HEK293 (cell line): ENCODE measurements at regions not wholly inside any gene's neighbourhood (a gene's known extent, or its start where the extent isn't known, plus 50 kb on each side); places are given as distances from the start of the nearest gene placed in this dataset.

Source experiments
- CTCF ChIA-PET: fragments of 350-600 bp; formaldehyde crosslinking; extraction: SDS; loops from one replicate; lab custom pipeline; 2021; ENCODE audit warnings: antibody characterized with exemption; lab: Yijun Ruan, JAX
- POLR2A ChIA-PET: fragments of 300-600 bp; formaldehyde crosslinking; extraction: SDS; loops from one replicate; lab custom pipeline; 2020; ENCODE audit warnings: antibody characterized with exemption, inconsistent platforms; lab: Yijun Ruan, JAX
- H3K27ac ChIP-seq: fragments of 200-500 bp; sonication (Bioruptor generic); 2 replicates; pipeline ENCODE4 v1.5.1; 2014; ENCODE audit warnings: low read depth, low read length, control low read depth, inconsistent platforms; ENCODE audit errors: extremely low read depth
- H3K36me3 ChIP-seq, 2 experiments: fragments of 200-500 bp in 1 of 2; sonication (Bioruptor generic) in 1 of 2; 1 replicate in 1 of 2; 2 replicates in 1 of 2; pipeline ENCODE4 v1.5.1; 2014 to 2017; ENCODE audit warnings: inconsistent platforms in 2 of 2, low read length in 2 of 2; ENCODE audit not compliant: control insufficient read depth in 2 of 2, insufficient read depth in 1 of 2
- H3K4me1 ChIP-seq: fragments of 200-500 bp; sonication (Bioruptor generic); 2 replicates; pipeline ENCODE4 v1.5.1; 2014; ENCODE audit warnings: mild to moderate bottlenecking, low read length, inconsistent platforms; ENCODE audit not compliant: control insufficient read depth, insufficient read depth
- H3K4me3 ChIP-seq: 2 replicates; pipeline ENCODE4 v1.5.1; 2011; ENCODE audit warnings: low read depth, mild to moderate bottlenecking, control low read depth, low read length, moderate library complexity
- H3K9me3 ChIP-seq: fragments of 200-500 bp; sonication (Bioruptor generic); 2 replicates; pipeline ENCODE4 v1.5.1; 2014; ENCODE audit warnings: low read depth, low read length, inconsistent platforms; ENCODE audit not compliant: control insufficient read depth, insufficient read depth
- KLF9 ChIP-seq: fragments of 450-650 bp; formaldehyde crosslinking; IDR thresholded peaks from 2 replicates; pipeline ENCODE4 v1.5.1; 2016; ENCODE audit warnings: missing biosample characterization, missing genetic modification characterization, low read depth
- PRDM10 ChIP-seq: fragments of 450-650 bp; formaldehyde crosslinking; IDR thresholded peaks from 2 replicates; pipeline ENCODE4 v1.5.1; 2016; ENCODE audit warnings: missing biosample characterization, missing genetic modification characterization
- SCRT1 ChIP-seq: fragments of 450-650 bp; formaldehyde crosslinking; IDR thresholded peaks from 2 replicates; pipeline ENCODE4 v1.5.1; 2016; ENCODE audit warnings: missing biosample characterization, missing genetic modification characterization, borderline replicate concordance
- SP7 ChIP-seq: fragments of 450-650 bp; formaldehyde crosslinking; IDR thresholded peaks from 2 replicates; pipeline ENCODE4 v1.5.1; 2016; ENCODE audit warnings: missing biosample characterization, missing genetic modification characterization
- TSHZ1 ChIP-seq: fragments of 450-650 bp; formaldehyde crosslinking; IDR thresholded peaks from 2 replicates; pipeline ENCODE4 v1.5.1; 2016; ENCODE audit warnings: missing biosample characterization, missing genetic modification characterization, borderline replicate concordance
- ZBTB26 ChIP-seq: fragments of 450-650 bp; formaldehyde crosslinking; optimal IDR thresholded peaks from 2 replicates; pipeline ENCODE3; 2016; ENCODE audit warnings: missing biosample characterization, mild to moderate bottlenecking, missing genetic modification characterization
- ZFP69B ChIP-seq: fragments of 450-650 bp; formaldehyde crosslinking; IDR thresholded peaks from 2 replicates; pipeline ENCODE4 v1.5.1; 2016; ENCODE audit warnings: missing biosample characterization, missing genetic modification characterization
- ZNF121 ChIP-seq: fragments of 450-650 bp; formaldehyde crosslinking; IDR thresholded peaks from 2 replicates; pipeline ENCODE4 v1.5.1; 2016; ENCODE audit warnings: missing biosample characterization, missing genetic modification characterization
- ZNF148 ChIP-seq: fragments of 450-650 bp; formaldehyde crosslinking; IDR thresholded peaks from 2 replicates; pipeline ENCODE4 v1.5.0; 2017; ENCODE audit warnings: missing biosample characterization, missing genetic modification characterization, borderline replicate concordance
- ZNF175 ChIP-seq: fragments of 450-650 bp; formaldehyde crosslinking; IDR thresholded peaks from 2 replicates; pipeline ENCODE4 v1.5.1; 2016; ENCODE audit warnings: missing biosample characterization, missing genetic modification characterization
- ZNF18 ChIP-seq: fragments of 450-650 bp; formaldehyde crosslinking; IDR thresholded peaks from 2 replicates; pipeline ENCODE4 v1.5.1; 2016; ENCODE audit warnings: missing biosample characterization, missing genetic modification characterization
- ZNF280C ChIP-seq: fragments of 450-650 bp; formaldehyde crosslinking; IDR thresholded peaks from 2 replicates; pipeline ENCODE4 v1.5.1; 2016; ENCODE audit warnings: missing biosample characterization, missing genetic modification characterization
- ZNF335 ChIP-seq: fragments of 450-650 bp; formaldehyde crosslinking; conservative IDR thresholded peaks from 2 replicates; pipeline ENCODE4 v1.5.1; 2016; ENCODE audit warnings: missing biosample characterization, missing genetic modification characterization
- ZNF426 ChIP-seq: fragments of 450-650 bp; formaldehyde crosslinking; IDR thresholded peaks from 2 replicates; pipeline ENCODE4 v1.5.1; 2017; ENCODE audit warnings: missing biosample characterization, missing genetic modification characterization, mild to moderate bottlenecking, inconsistent platforms, moderate library complexity
- ZNF48 ChIP-seq: fragments of 450-650 bp; formaldehyde crosslinking; IDR thresholded peaks from 2 replicates; pipeline ENCODE4 v1.5.1; 2016; ENCODE audit warnings: missing biosample characterization, missing genetic modification characterization
- ZNF596 ChIP-seq: fragments of 450-650 bp; IDR thresholded peaks from 2 replicates; pipeline ENCODE4 v1.5.0; 2018; ENCODE audit warnings: missing biosample characterization, mild to moderate bottlenecking, missing genetic modification characterization, moderate library complexity
- ZNF768 ChIP-seq: fragments of 450-650 bp; formaldehyde crosslinking; IDR thresholded peaks from 2 replicates; pipeline ENCODE4 v1.5.1; 2018; ENCODE audit warnings: missing biosample characterization, mild to moderate bottlenecking, missing genetic modification characterization

GRCh38 chr12:98057701-98058100, 457.7 kb upstream of the TMPO start:
- Histone ChIP-seq H3K9me3 (no peaks in the 10 kb centered on the region), H3K4me3 (no peak overlapping the region)
- CTCF ChIA-PET, result interaction anchor here (0.5 kb wide), 1 partner anchor 282 kb away, joined by 5 read pairs; no protein-coding TSS in a partner anchor
- POLR2A ChIA-PET, result no interaction called here
- TF ChIP-seq ZNF148 (tag by site-specific recombination) (no peak), ZNF121 (tag by site-specific recombination) (no peak), ZFP69B (no peak), SP7 (no peak), PRDM10 (no peak), ZNF48 (tag by site-specific recombination) (no peak), ZNF335 (tag by site-specific recombination) (no peak), ZBTB26 (tag by site-specific recombination) (no peak), KLF9 (no peak), ZNF426 (tag by site-specific recombination) (no peak), ZNF175 (tag by site-specific recombination) (no peak), TSHZ1 (tag by site-specific recombination) (no peak), SCRT1 (tag by site-specific recombination) (no peak), ZNF280C (no peak), ZNF18 (no peak), ZNF596 (tag by site-specific recombination) (no peak), ZNF768 (no peak)
- TF ChIP-seq, all 188 proteins: peak for 0
- H3K36me3 ChIP-seq, result no peaks in the 10 kb centered on the region
- no peak overlapping the region for H3K27ac ChIP-seq
- no peaks in the 10 kb centered on the region for H3K4me1 ChIP-seq
